MCF 10A (cell line): ENCODE measurements at regions not wholly inside any gene's neighbourhood (a gene's known extent, or its start where the extent isn't known, plus 50 kb on each side); places are given as distances from the start of the nearest gene placed in this dataset.

ENCODE experiments used
- BruUV-seq: library from RNA; stranded (reverse); fragments of 400-500 nt; replicated peaks from 2 replicates; lab custom pipeline; 2021; lab: Mats Ljungman, UMichigan
- CTCF ChIA-PET: fragments of 300-600 bp; sonication (Branson Sonifier 250); formaldehyde crosslinking; extraction: SDS; loops from one replicate; lab custom pipeline; 2021; ENCODE audit warnings: antibody characterized with exemption, inconsistent platforms; lab: Yijun Ruan, JAX
- POLR2A ChIA-PET: fragments of 300-600, 350-650 bp; sonication (Branson Sonifier 250); formaldehyde crosslinking; extraction: SDS; loops from one replicate; lab custom pipeline; 2020; ENCODE audit warnings: antibody characterized with exemption, inconsistent platforms; lab: Yijun Ruan, JAX
- DNase-seq: peaks from one replicate; pipeline ENCODE4 v3.0.0-alpha.2; 2018; ENCODE audit not compliant: unreplicated experiment
- H3K27ac Mint-ChIP-seq: one replicate; pipeline ENCODE4 v1.8.0; 2022; ENCODE audit warnings: mild to moderate bottlenecking, low read depth, mixed read lengths; ENCODE audit not compliant: unreplicated experiment
- H3K27me3 Mint-ChIP-seq: one replicate; pipeline ENCODE4 v1.8.0; 2022; ENCODE audit warnings: mixed read lengths; ENCODE audit not compliant: insufficient read depth, unreplicated experiment
- H3K36me3 Mint-ChIP-seq: one replicate; pipeline ENCODE4 v1.8.0; 2022; ENCODE audit warnings: mild to moderate bottlenecking, moderate library complexity, mixed read lengths; ENCODE audit not compliant: insufficient read depth, unreplicated experiment
- H3K4me1 Mint-ChIP-seq: one replicate; pipeline ENCODE4 v1.8.0; 2022; ENCODE audit warnings: mixed read lengths; ENCODE audit not compliant: insufficient read depth, unreplicated experiment
- H3K4me3 Mint-ChIP-seq: one replicate; pipeline ENCODE4 v1.8.0; 2022; ENCODE audit warnings: mild to moderate bottlenecking, moderate library complexity, mixed read lengths; ENCODE audit not compliant: unreplicated experiment
- H3K9me3 Mint-ChIP-seq: one replicate; pipeline ENCODE4 v1.8.0; 2022; ENCODE audit warnings: mixed read lengths; ENCODE audit not compliant: unreplicated experiment
- CTCF ChIP-seq: fragments of 200-600 bp; IDR thresholded peaks from one replicate; pipeline ENCODE4 v1.8.0; 2022; ENCODE audit warnings: antibody characterized with exemption, mild to moderate bottlenecking; ENCODE audit not compliant: unreplicated experiment
- intact Hi-C: fragments of 100-400 bp; cut with micrococcal nuclease; formaldehyde crosslinking; loops from 2 replicates; pipeline ENCODE4 v1.14.1; 2022

- H3K27me3 Mint-ChIP-seq: no peaks in the 10 kb centered on the region
- ChIA-PET CTCF (interaction anchor here (0.6 kb wide), 1 partner anchor 179 kb away, joined by 3 read pairs; no protein-coding TSS in a partner anchor), POLR2A (no interaction called here)
- H3K36me3 Mint-ChIP-seq: no peaks in the 10 kb centered on the region
- intact Hi-C loops: no loop called here
- TF ChIP-seq CTCF: no peak
- BruUV-seq: no TSS peak
- no peak overlapping the region for H3K4me3 Mint-ChIP-seq
- no peak overlapping the region for H3K27ac Mint-ChIP-seq
- H3K9me3 Mint-ChIP-seq: no peaks in the 10 kb centered on the region
- DNase-seq: no peak
- peaks cover 30% of the 10 kb centered on the region for H3K4me1 Mint-ChIP-seq
Observed at GRCh38 chr2:149766339-149766738, 178.8 kb upstream of the MMADHC start.

- no peak overlapping the region for H3K4me3 Mint-ChIP-seq
- H3K27me3 Mint-ChIP-seq: no peaks in the 10 kb centered on the region
- H3K36me3 Mint-ChIP-seq: no peaks in the 10 kb centered on the region
- intact Hi-C loops: loop anchor here (1.0 kb wide), 1 partner anchor 168 kb away; no protein-coding TSS in a partner anchor
- no peak overlapping the region for H3K27ac Mint-ChIP-seq
- no peaks in the 10 kb centered on the region for H3K9me3 Mint-ChIP-seq
- TF ChIP-seq CTCF: no peak
- CTCF ChIA-PET: interaction anchor here (0.6 kb wide), 1 partner anchor 179 kb away, joined by 3 read pairs; no protein-coding TSS in a partner anchor
- POLR2A ChIA-PET: no interaction called here
- no peak for DNase-seq
- peaks cover 27% of the 10 kb centered on the region for H3K4me1 Mint-ChIP-seq
- no TSS peak for BruUV-seq
Observed at GRCh38 chr2:149765636-149766035, 178.1 kb upstream of the MMADHC start.

GRCh38 chr2:149765003-149765402 is 177.4 kb upstream of the MMADHC start:
- H3K4me3 Mint-ChIP-seq: no peak overlapping the region
- no peaks in the 10 kb centered on the region for H3K9me3 Mint-ChIP-seq
- BruUV-seq: no TSS peak
- POLR2A ChIA-PET: no interaction called here
- H3K36me3 Mint-ChIP-seq: no peaks in the 10 kb centered on the region
- TF ChIP-seq CTCF: no peak
- DNase-seq: no peak
- H3K4me1 Mint-ChIP-seq: peaks cover 23% of the 10 kb centered on the region
- H3K27ac Mint-ChIP-seq: no peak overlapping the region
- intact Hi-C loops: loop anchor here (1.0 kb wide), 1 partner anchor 168 kb away; no protein-coding TSS in a partner anchor
- CTCF ChIA-PET: no interaction called here
- H3K27me3 Mint-ChIP-seq: no peaks in the 10 kb centered on the region

GRCh38 chr2:149763358-149763757 is 175.8 kb upstream of the MMADHC start:
- H3K9me3 Mint-ChIP-seq: no peaks in the 10 kb centered on the region
- ChIA-PET CTCF (interaction anchor here (0.6 kb wide), 1 partner anchor 351 kb away, joined by 3 read pairs; no protein-coding TSS in a partner anchor), POLR2A (no interaction called here)
- no peak for DNase-seq
- H3K27ac Mint-ChIP-seq: no peak overlapping the region
- intact Hi-C loops: no loop called here
- H3K4me3 Mint-ChIP-seq: no peak overlapping the region
- H3K36me3 Mint-ChIP-seq: no peaks in the 10 kb centered on the region
- BruUV-seq: no TSS peak
- H3K4me1 Mint-ChIP-seq: peaks cover 16% of the 10 kb centered on the region
- no peaks in the 10 kb centered on the region for H3K27me3 Mint-ChIP-seq
- TF ChIP-seq CTCF: no peak
